Renal pelvis (tissue), 1 donor: ENCODE measurements at regions not wholly inside any gene's neighbourhood (a gene's known extent, or its start where the extent isn't known, plus 50 kb on each side); places are given as distances from the start of the nearest gene placed in this dataset.
"Not testable (repeated sequence)": the region's sequence is repeated elsewhere in the genome, so short reads cannot be mapped to it uniquely, and the experiment has no call there.

Experiments
- DNase-seq: peaks from one replicate; pipeline ENCODE4 v3.0.0-alpha.2; 2013

GRCh38 chr2:87410371-87410770 lies 337.5 kb upstream of the PLGLB2 start:
- DNase-seq = not testable (repeated sequence)

GRCh38 chr2:87412036-87412820 lies 335.7 kb upstream of the PLGLB2 start:
- not testable (repeated sequence) for DNase-seq

DNA sequence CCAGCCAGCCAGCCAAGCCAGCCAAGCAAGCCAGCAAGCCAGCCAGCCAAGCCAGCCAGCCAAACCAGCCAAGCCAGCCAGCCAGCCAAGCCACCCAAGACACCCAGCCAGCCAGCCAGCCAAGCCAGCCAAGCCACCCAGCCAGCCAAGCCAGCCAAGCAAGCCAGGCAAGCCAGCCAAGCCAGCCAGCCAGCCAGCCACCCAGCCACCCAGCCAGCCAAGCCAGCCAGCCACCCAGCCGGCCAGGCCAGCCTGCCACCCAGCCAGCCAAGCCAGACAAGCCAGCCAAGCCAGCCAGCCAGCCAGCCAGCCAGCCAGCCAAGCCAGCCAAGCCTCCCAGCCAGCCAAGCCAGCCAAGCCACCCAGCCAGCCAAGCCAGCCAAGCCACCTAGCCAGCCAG lies 333.6 kb upstream of the PLGLB2 start:
- DNase-seq = not testable (repeated sequence)

GRCh38 chr2:87414795-87415570 lies 332.9 kb upstream of the PLGLB2 start:
- DNase-seq = not testable (repeated sequence)

DNA sequence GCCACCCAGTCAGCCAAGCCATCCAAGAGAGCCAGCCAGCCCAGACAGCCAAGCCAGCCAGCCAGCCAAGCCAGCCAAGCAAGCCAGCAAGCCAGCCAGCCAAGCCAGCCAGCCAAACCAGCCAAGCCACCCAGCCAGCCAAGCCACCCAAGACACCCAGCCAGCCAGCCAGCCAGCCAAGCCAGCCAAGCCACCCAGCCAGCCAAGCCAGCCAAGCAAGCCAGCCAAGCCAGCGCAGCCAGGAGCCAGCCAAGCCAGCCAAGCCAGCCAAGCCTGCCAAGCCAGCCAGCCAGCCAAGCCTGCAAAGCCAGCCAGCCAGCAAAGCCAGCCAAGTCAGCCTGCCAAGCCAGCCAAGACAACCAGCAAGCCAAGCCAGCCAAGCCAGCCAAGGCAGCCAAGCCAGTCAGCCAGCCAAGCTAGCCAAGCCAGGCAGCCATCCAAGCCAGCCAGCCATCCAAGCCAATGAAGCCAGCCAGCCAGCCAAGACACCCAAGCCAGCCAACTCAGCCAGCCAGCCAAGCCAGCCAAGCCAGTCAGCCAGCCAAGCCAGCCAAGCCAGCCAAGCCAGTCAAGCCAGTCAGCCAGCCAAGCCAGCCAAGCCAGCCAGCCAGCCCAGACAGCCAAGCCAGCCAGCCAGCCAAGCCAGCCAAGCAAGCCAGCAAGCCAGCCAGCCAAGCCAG lies 332.2 kb upstream of the PLGLB2 start:
- not testable (repeated sequence) for DNase-seq

DNA sequence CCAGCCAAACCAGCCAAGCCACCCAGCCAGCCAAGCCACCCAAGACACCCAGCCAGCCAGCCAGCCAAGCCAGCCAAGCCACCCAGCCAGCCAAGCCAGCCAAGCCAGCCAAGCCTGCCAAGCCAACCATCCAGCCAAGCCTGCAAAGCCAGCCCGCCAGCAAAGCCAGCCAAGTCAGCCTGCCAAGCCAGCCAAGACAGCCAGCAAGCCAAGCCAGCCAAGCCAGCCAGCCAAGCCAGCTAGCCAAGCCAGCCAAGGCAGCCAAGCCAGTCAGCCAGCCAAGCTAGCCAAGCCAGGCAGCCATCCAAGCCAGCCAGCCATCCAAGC lies 331.7 kb upstream of the PLGLB2 start:
- DNase-seq = not testable (repeated sequence)

DNA sequence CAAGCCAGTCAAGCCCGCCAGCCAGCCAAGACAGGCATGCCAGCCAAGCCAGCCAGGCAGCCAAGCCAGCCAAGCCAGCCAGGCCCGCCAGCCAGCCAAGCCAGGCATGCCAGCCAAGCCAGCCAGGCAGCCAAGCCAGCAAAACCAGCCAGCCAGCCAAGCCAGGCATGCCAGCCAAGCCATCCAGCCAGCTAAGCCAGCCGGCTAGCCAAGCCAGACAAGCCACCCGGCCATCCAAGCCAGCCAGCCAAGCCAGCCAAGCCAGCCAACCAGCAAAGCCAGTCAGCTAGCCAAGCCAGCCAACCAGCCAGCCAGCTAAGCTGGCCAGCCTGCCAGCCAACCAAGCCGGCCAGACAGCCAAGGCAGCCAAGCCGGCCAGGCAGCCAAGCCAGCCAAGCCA lies 330.7 kb upstream of the PLGLB2 start:
- DNase-seq = not testable (repeated sequence)

DNA sequence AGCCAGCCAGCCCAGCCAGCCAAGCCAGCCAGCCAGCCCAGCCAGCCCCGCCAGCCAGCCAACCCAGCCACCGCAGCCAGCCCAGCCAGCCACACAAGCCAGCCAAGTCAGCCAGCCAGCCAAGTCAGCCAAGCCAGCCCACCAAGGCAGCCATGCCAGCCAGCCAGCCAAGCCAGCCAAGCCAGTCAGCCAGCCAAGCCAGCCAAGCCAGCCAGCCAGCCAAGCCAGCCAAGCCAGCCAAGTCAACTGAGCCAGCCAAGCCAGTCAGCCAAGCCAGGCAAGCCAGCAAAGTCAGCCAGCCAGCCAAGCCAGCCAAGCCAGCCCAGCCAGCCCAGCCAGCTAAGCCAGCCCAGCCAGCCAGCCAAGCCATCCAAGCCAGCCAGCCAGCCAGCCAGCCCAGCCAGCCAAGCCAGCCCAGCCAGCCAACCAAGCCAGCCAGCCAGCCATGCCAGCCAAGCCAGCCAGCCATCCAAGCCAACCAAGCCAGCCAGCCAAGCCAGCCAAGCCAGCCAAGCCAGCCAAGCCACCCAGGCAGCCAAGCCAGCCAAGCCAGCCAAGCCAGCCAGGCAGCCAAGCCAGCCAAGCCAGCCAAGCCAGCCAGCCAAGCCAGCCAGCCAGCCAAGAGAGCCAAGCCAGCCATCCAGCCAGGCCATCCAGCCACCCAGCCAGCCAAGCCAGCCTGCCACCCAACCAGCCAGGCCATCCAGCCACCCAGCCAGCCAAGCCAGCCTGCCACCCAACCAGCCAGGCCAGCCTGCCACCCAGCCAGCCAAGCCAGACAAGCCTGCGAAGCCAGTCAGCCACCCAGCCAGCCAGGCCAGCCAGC lies 329.9 kb upstream of the PLGLB2 start:
- DNase-seq = not testable (repeated sequence)

DNA sequence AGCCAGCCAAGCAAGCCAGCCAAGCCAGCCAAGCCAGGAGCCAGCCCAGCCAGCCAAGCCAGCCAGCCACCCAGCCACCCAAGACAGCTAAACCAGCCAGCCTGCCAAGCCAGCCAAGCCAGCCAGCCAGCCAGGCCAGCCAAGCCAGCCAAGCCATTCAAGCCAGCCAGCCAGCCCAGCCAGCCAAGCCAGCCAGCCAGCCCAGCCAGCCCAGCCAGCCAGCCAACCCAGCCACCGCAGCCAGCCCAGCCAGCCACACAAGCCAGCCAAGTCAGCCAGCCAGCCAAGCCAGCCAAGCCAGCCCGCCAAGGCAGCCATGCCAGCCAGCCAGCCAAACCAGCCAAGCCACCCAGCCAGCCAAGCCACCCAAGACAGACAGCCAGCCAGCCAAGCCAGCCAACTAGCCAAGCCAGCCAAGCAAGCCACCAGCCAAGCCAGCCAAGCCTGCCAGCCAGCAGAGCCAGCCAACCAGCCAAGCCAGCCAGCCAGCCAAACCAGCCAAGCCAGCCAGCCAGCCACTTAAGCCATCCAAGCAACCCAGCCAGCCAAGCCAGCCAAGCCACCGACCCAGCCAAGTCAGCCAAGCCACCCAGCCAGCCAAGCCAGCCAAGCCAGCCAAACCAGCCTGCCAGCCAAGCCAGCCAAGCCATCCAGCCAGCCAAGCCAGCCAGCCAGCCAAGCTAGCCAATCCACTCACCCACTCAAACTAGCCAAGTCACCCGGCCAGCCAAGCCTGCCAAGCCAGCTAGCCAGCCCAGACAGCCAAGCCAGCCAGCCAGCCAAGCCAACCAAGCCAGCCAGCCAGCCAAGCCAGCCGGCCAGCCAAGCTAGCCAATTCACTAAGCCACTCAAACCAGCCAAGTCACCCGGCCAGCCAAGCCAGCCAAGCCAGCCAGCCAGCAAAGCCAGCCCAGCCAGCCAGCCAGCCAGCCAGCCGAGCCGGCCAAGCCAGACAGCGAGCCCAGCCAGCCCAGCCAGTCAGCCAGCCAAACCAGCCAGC lies 328.8 kb upstream of the PLGLB2 start:
- DNase-seq = not testable (repeated sequence)

DNA sequence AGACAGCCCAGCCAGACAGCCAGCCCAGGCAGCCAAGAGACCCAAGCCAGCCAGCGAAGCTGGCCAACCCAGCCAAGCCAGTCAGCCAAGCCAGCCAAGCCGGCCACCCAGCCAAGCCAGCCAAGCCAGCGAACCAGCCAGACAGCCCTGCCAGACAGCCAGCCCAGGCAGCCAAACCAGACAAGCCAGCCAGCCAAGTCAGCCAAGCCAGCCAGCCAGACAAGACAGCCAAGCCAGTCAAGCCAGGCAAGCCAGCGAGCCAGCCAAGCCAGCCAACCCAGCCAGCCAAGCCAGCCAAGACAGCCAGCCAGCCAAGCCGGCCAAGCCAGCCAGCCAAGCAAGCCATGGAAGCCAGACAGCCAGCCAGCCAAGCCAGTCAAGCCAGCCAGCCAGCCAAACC lies 327.9 kb upstream of the PLGLB2 start:
- not testable (repeated sequence) for DNase-seq

DNA sequence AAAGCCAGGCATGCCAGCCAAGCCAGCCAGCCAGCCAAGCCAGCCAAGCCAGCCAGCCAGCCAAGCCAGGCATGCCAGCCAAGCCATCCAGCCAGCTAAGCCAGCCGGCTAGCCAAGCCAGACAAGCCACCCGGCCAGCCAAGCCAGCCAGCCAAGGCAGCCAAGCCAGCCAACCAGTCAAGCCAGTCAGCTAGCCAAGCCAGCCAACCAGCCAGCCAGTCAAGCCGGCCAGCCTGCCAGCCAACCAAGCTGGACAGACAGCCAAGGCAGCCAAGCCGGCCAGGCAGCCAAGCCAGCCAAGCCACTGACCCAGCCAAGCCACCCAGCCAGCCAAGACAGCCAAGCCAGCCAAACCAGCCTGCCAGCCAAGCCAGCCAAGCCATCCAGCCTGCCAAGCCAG lies 326.9 kb upstream of the PLGLB2 start:
- DNase-seq = not testable (repeated sequence)

- DNase-seq = not testable (repeated sequence)
These were observed 323.8 kb upstream of the PLGLB2 start for GRCh38 chr2:87423796-87424762.

DNA sequence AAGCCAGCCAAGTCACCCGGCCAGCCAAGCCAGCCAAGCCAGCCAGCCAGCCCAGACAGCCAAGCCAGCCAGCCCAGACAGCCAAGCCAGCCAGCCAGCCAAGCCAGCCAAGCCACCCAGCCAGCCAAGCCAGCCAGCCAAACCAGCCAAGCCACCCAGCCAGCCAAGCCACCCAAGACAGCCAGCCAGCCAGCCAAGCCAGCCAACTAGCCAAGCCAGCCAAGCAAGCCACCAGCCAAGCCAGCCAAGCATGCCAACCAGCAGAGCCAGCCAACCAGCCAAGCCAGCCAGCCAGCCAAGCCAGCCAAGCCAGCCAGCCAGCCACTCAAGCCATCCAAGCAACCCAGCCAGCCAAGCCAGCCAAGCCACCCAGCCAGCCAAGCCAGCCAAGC lies 323.1 kb upstream of the PLGLB2 start:
- DNase-seq = not testable (repeated sequence)

GRCh38 chr2:87425191-87425590 lies 322.7 kb upstream of the PLGLB2 start:
- not testable (repeated sequence) for DNase-seq

GRCh38 chr2:87425717-87426116 lies 322.2 kb upstream of the PLGLB2 start:
- DNase-seq = not testable (repeated sequence)

DNA sequence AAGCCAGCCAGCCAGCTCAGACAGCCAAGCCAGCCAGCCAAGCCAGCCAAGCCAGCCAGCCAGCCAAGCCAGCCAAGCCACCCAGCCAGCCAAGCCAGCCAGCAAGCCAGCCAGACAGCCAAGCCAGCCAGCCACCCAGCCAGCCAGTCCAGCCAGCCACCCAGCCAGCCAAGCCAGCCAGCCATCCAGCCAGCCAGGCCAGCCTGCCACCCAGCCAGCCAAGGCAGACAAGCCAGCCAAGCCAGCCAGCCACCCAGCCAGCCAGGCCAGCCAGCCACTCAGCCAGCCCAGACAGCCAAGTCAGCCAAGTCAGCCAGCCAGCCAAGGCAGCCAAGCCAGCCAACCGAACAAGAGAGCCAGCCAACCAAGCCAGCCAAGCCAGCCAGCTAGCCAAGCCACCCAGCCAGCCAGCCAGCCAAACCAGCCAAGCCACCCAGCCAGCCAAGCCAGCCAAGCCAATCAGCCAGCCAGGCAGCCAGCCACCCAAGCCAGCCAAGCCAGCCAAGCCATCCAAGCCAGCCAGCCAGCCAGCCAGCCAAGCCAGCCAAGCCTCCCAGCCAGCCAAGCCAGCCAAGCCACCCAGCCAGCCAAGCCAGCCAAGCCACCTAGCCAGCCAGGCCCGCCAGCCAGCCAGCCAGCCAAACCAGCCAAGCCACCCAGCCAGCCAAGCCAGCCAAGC lies 319.3 kb upstream of the PLGLB2 start:
- not testable (repeated sequence) for DNase-seq

- not testable (repeated sequence) for DNase-seq
These were observed 318.5 kb upstream of the PLGLB2 start for GRCh38 chr2:87429206-87429930.

GRCh38 chr2:87429931-87430275 lies 318.0 kb upstream of the PLGLB2 start:
- DNase-seq = not testable (repeated sequence)
